ENCODE measurements at regions not wholly inside any gene's neighbourhood (a gene's known extent, or its start where the extent isn't known, plus 50 kb on each side); places are given as distances from the start of the nearest gene placed in this dataset.

GRCh38 chr2:238584617-238585016 is 157.9 kb downstream of the ASB1 start:
- TF ChIP-seq, protein P1, sequence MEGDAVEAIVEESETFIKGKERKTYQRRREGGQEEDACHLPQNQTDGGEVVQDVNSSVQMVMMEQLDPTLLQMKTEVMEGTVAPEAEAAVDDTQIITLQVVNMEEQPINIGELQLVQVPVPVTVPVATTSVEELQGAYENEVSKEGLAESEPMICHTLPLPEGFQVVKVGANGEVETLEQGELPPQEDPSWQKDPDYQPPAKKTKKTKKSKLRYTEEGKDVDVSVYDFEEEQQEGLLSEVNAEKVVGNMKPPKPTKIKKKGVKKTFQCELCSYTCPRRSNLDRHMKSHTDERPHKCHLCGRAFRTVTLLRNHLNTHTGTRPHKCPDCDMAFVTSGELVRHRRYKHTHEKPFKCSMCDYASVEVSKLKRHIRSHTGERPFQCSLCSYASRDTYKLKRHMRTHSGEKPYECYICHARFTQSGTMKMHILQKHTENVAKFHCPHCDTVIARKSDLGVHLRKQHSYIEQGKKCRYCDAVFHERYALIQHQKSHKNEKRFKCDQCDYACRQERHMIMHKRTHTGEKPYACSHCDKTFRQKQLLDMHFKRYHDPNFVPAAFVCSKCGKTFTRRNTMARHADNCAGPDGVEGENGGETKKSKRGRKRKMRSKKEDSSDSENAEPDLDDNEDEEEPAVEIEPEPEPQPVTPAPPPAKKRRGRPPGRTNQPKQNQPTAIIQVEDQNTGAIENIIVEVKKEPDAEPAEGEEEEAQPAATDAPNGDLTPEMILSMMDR (IDR thresholded peaks at IDR 0.05 in 4 of 5, conservative IDR thresholded peaks at IDR 0.05 in 1 of 5): no peak
- TF ChIP-seq POLR2A (IDR thresholded peaks at IDR 0.05): no peak
